Large intestine (tissue), 3 donors: ENCODE measurements at regions not wholly inside any gene's neighbourhood (a gene's known extent, or its start where the extent isn't known, plus 50 kb on each side); places are given as distances from the start of the nearest gene placed in this dataset.
A peak's percentile ranks its signal among the peaks of the same experiment; 100 is the strongest.
"Not testable (repeated sequence)": the region's sequence is repeated elsewhere in the genome, so short reads cannot be mapped to it uniquely, and the experiment has no call there.

Experiments used
- DNase-seq, 2 donors: peaks; one replicate each; pipeline versions ENCODE4 v3.0.0 to v3.0.0-alpha.2; 2013
- H3K27ac ChIP-seq: one replicate; pipeline ENCODE4 v1.5.1; 2013; ENCODE audit warnings: low read length
- H3K27me3 ChIP-seq: 2 replicates; pipeline ENCODE4 v1.6.1; 2013; ENCODE audit warnings: low read length; ENCODE audit not compliant: control insufficient read depth, insufficient read depth
- H3K36me3 ChIP-seq: 2 replicates; pipeline ENCODE4 v1.6.1; 2013; ENCODE audit warnings: low read length; ENCODE audit not compliant: control insufficient read depth, insufficient read depth
- H3K4me1 ChIP-seq: one replicate; pipeline ENCODE4 v1.6.1; 2013; ENCODE audit warnings: low read length; ENCODE audit not compliant: control insufficient read depth, insufficient read depth
- H3K4me3 ChIP-seq: one replicate; pipeline ENCODE4 v1.5.1; 2013; ENCODE audit warnings: low read length
- H3K9me3 ChIP-seq: one replicate; pipeline ENCODE4 v1.6.1; 2013; ENCODE audit warnings: mild to moderate bottlenecking, low read depth, low read length, moderate library complexity; ENCODE audit not compliant: control insufficient read depth
- WGBS: methylation state at CpG from one replicate; pipeline ENCODE4 v1.1.5; 2013; ENCODE audit warnings: low lambda C conversion rate; ENCODE audit not compliant: insufficient coverage; 5-methylcytosine and 5-hydroxymethylcytosine counted together

DNA sequence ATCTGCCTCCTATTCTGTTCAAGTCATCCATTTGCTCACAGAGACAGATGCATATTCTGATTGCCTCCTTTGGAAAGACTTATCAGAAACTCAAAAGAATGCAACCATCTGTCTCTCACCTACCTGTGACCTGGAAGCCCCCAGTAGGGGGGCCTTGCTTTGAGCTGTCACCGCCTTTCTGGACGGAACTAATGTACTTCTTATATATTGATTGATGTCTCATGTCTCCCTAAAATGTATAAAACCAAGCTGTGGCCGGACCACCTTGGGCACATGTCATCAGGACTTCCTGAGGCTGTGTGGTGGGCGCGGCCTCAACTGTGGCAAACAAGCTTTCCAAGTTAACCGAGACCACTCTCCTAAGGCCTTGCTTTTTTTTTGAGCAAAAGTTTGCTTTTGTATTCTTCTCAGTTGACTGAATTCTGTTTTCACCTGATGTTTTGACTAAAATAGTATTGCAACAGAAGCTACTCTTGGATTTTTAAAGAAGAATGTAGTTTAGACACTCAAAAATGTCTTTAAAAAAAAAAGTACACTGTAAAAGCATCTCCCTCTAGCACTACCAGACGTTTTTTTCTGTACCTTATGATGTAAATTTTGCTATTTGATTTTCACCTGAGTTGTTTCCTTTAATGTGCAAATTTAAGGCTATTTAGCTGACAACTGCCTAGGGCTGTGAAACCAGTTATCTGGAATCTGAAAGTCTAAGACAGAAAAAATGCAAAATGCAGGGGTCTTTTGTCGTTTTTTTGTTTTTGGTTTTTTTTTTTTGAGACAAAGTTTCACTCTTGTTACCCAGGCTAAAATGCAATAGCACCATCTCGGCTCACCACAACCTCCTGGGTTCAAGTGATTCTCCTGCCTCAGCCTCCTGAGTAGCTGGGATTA is 298.8 kb upstream of the SGCG start:
- not testable (repeated sequence) for H3K36me3 ChIP-seq, H3K27ac ChIP-seq, H3K4me1 ChIP-seq, H3K27me3 ChIP-seq, H3K4me3 ChIP-seq, DNase-seq, H3K9me3 ChIP-seq
- 100% methylated on average over 1 of the region's 9 CpGs for WGBS

DNA sequence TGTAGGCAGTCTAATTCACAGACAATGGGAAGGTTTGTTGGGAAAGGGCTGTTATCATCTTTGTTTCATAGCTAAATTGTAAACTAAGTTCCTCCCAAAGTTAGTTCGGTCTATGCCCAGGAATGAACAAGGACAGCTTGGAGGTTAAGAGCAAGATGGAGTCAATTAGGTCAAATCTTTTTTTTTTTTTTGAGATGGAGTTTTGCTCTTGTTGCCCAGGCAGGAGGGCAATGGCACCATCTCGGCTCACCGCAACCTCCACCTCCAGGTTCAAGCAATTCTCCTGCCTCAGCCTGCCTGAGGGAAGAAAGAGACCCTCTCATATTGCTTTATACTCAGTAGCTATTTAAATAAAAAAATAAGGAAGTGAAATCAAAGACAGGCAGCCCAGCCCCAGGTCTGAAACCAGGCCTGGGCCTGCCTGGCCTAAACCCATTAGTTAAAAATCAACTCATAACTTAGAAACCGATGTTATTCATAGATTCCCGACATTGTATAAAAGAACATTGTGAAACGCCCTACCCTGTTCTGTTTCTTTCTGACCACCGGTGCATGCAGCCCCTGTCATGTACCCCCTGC is 297.4 kb upstream of the SGCG start:
- 100% methylated on average over 1 of the region's 7 CpGs for WGBS
- no peak for DNase-seq
- Histone ChIP-seq H3K4me3 (no peak overlapping the region), H3K27me3 (no peaks in the 10 kb centered on the region), H3K9me3 (no peaks in the 10 kb centered on the region), H3K4me1 (no peaks in the 10 kb centered on the region), H3K27ac (no peak overlapping the region), H3K36me3 (no peaks in the 10 kb centered on the region)

DNA sequence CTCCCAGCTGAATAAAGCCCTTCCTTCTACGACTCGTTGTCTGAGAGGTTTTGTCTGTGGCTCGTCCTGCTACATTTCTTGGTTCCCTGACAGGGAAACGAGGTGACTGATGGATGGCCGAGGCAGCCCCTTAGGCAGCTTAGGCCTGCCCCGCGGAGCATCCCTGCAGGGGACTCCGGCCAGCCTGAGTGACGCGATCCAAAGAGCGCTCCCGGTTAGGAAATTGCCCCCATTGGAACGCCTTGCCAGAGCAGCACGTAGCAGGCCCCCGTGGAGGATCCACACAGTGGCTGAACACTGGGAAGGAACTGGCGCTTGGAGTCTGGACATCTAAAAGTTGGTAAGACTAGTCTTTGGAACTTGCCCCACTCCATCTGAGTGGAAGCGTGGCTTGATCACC is 296.8 kb upstream of the SGCG start:
- Histone ChIP-seq H3K27ac (no peak overlapping the region), H3K4me1 (no peaks in the 10 kb centered on the region), H3K4me3 (no peak overlapping the region), H3K36me3 (no peaks in the 10 kb centered on the region), H3K9me3 (no peaks in the 10 kb centered on the region), H3K27me3 (no peaks in the 10 kb centered on the region)
- WGBS, result no CpG with 5 or more reads among the region's 17 CpGs
- DNase-seq, result no peak

- not testable (repeated sequence) for H3K27ac ChIP-seq
Observed at GRCh38 chr13:22886061-22886460, 294.7 kb upstream of the SGCG start.

DNA sequence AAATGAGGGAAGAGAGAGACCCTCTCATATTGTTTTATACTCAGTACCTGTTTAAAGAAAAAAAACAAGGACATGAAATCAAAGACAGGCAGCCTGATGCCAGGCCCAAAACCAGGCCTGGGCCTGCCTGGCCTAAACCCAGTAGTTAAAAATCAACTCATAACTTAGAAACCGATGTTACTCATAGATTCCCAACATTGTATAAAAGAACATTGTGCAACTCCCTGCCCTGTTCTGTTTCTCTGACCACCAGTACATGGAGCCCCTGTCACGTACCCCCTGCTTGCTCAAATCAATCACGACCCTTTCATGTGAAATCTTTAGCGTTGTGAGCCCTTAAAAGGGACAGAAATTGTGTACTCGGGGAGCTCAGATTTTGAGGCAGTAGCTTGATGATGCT is 291.4 kb upstream of the SGCG start:
- no CpG with 5 or more reads among the region's 5 CpGs for WGBS

More at GRCh38 chr13:22886061-22886460, 294.7 kb upstream of the SGCG start:
- H3K9me3 ChIP-seq, H3K27me3 ChIP-seq, H3K4me1 ChIP-seq, DNase-seq, H3K4me3 ChIP-seq, H3K36me3 ChIP-seq: not testable (repeated sequence)
- WGBS, result 100% methylated on average over 3 of the region's 8 CpGs

GRCh38 chr13:22893204-22893603 is 287.6 kb upstream of the SGCG start:
- Histone ChIP-seq H3K9me3 (peaks cover 8% of the 10 kb centered on the region), H3K27me3 (no peaks in the 10 kb centered on the region), H3K4me1 (no peaks in the 10 kb centered on the region), H3K4me3 (no peak overlapping the region), H3K27ac (no peak overlapping the region), H3K36me3 (no peaks in the 10 kb centered on the region)
- peak in 1 of 2 donors; percentile 8 for DNase-seq
- no CpG with 5 or more reads among the region's 4 CpGs for WGBS

More for the DNA sequence above, 291.4 kb upstream of the SGCG start:
- H3K4me1 ChIP-seq, H3K27ac ChIP-seq, H3K9me3 ChIP-seq, DNase-seq, H3K36me3 ChIP-seq, H3K27me3 ChIP-seq, H3K4me3 ChIP-seq: not testable (repeated sequence)

- no peak for DNase-seq
- Histone ChIP-seq H3K27me3 (no peaks in the 10 kb centered on the region), H3K4me1 (no peaks in the 10 kb centered on the region), H3K27ac (no peak overlapping the region), H3K36me3 (no peaks in the 10 kb centered on the region), H3K4me3 (no peak overlapping the region), H3K9me3 (peaks cover 8% of the 10 kb centered on the region)
- 75% methylated on average over 1 of the region's 2 CpGs for WGBS
Observed at GRCh38 chr13:22893777-22894176, 287.0 kb upstream of the SGCG start.

GRCh38 chr13:22897571-22898314 is 283.0 kb upstream of the SGCG start:
- no peak for DNase-seq
- H3K27ac ChIP-seq, result no peak overlapping the region
- 93% methylated on average over 5 of the region's 39 CpGs for WGBS
- H3K36me3 ChIP-seq, result no peaks in the 10 kb centered on the region
- H3K27me3 ChIP-seq, result no peaks in the 10 kb centered on the region
- H3K4me3 ChIP-seq, result no peak overlapping the region
- H3K9me3 ChIP-seq, result peaks cover 14% of the 10 kb centered on the region
- no peaks in the 10 kb centered on the region for H3K4me1 ChIP-seq

DNA sequence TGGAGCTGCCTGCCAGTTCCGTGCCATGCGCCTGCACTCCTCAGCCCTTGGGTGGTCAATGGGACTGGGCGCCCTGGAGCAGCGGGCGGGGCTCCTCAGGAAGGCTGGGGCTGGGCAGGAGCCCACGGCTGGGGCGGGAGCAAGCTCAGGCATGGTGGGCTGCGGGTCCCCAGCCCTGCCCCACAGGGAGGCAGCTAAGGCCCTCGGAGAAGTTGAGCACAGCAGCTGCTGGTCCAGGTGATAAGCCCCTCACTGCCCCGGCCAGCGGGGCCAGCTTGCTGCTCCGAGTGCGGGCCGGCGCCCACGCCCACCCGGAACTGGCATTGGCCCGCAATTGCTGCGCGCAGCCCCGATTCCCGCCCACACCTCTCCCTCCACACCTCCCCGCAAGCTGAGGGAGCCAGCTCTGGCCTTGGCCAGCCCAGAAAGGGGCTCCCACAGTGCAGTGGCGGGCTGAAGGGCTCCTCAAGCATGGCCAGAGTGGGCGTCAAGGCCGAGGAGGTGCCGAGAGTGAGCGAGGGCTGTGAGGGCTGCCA is 280.3 kb upstream of the SGCG start:
- H3K4me3 ChIP-seq, H3K27ac ChIP-seq, H3K27me3 ChIP-seq, H3K36me3 ChIP-seq, H3K4me1 ChIP-seq, DNase-seq: not testable (repeated sequence)
- no CpG with 5 or more reads among the region's 28 CpGs for WGBS
- peaks cover 14% of the 10 kb centered on the region for H3K9me3 ChIP-seq

- 100% methylated on average over 3 of the region's 10 CpGs for WGBS
- H3K36me3 ChIP-seq, result no peaks in the 10 kb centered on the region
- H3K4me1 ChIP-seq, result no peaks in the 10 kb centered on the region
- H3K9me3 ChIP-seq, result peaks cover 5% of the 10 kb centered on the region
- no peaks in the 10 kb centered on the region for H3K27me3 ChIP-seq
- no peak overlapping the region for H3K27ac ChIP-seq
- no peak overlapping the region for H3K4me3 ChIP-seq
- no peak for DNase-seq
Observed at GRCh38 chr13:22903301-22903700, 277.5 kb upstream of the SGCG start.
